Activated CD8-positive, alpha-beta memory T cell treated with anti-CD3 and anti-CD28 coated beads, Interleukin-2, amount 10 ng/mL, durations not matched to agents 7 days and 5 days (primary cell): ENCODE measurements at regions not wholly inside any gene's neighbourhood (a gene's known extent, or its start where the extent isn't known, plus 50 kb on each side); places are given as distances from the start of the nearest gene placed in this dataset.
"Not testable (repeated sequence)": the region's sequence is repeated elsewhere in the genome, so short reads cannot be mapped to it uniquely, and the experiment has no call there.

Experiments
- ATAC-seq: fragments of 150-1000 bp; cut with Tn5 transposase; one replicate; pipeline ENCODE4 v1.10.0; 2021; ENCODE audit warnings: moderate library complexity
- CTCF ChIA-PET: fragments of 350-600 bp; sonication (Branson Sonifier 250); formaldehyde crosslinking; loops from one replicate; lab custom pipeline; 2021; ENCODE audit warnings: antibody characterized with exemption; lab: Charles Lee
- DNase-seq: peaks from one replicate; pipeline ENCODE4 v3.0.0-alpha.2; 2020
- H3K27ac Mint-ChIP-seq: one replicate; pipeline ENCODE4 v1.8.0; 2021; ENCODE audit warnings: mild to moderate bottlenecking, mixed read lengths
- H3K27me3 Mint-ChIP-seq: one replicate; pipeline ENCODE4 v1.8.0; 2021; ENCODE audit warnings: mixed read lengths
- H3K36me3 Mint-ChIP-seq: one replicate; pipeline ENCODE4 v1.8.0; 2021; ENCODE audit warnings: mild to moderate bottlenecking, mixed read lengths
- H3K4me1 Mint-ChIP-seq: one replicate; pipeline ENCODE4 v1.8.0; 2021; ENCODE audit warnings: mixed read lengths
- H3K4me3 Mint-ChIP-seq: one replicate; pipeline ENCODE4 v1.8.0; 2021; ENCODE audit warnings: mild to moderate bottlenecking, moderate library complexity, mixed read lengths
- H3K9me3 Mint-ChIP-seq: one replicate; pipeline ENCODE4 v1.8.0; 2022; ENCODE audit warnings: low read depth, mixed read lengths

- CTCF ChIA-PET, result interaction anchor here (1.0 kb wide), 1 partner anchor 45 kb away, joined by 4 read pairs; no protein-coding TSS in a partner anchor
- Mint-ChIP-seq H3K4me1 (no peaks in the 10 kb centered on the region), H3K9me3 (no peaks in the 10 kb centered on the region), H3K27ac (no peak overlapping the region), H3K4me3 (no peak overlapping the region), H3K36me3 (no peaks in the 10 kb centered on the region), H3K27me3 (peaks cover 13% of the 10 kb centered on the region)
- DNase-seq (no peak), ATAC-seq (no peak)
Observed at GRCh38 chr1:67607699-67608098, 77.3 kb upstream of the GADD45A start.

GRCh38 chr1:67608661-67609576, 76.1 kb upstream of the GADD45A start:
- H3K27me3 Mint-ChIP-seq, result peaks cover 8% of the 10 kb centered on the region
- CTCF ChIA-PET, result interaction anchor here (1.0 kb wide), 1 partner anchor 46 kb away, joined by 4 read pairs; no protein-coding TSS in a partner anchor

GRCh38 chr1:67609577-67610341, 75.2 kb upstream of the GADD45A start:
- H3K4me3 Mint-ChIP-seq, result no peak overlapping the region
- peaks cover 9% of the 10 kb centered on the region for H3K27me3 Mint-ChIP-seq
- H3K27ac Mint-ChIP-seq, result no peak overlapping the region
- CTCF ChIA-PET, result no interaction called here
- no peaks in the 10 kb centered on the region for H3K36me3 Mint-ChIP-seq
- H3K9me3 Mint-ChIP-seq, result no peaks in the 10 kb centered on the region
- no peaks in the 10 kb centered on the region for H3K4me1 Mint-ChIP-seq
- ATAC-seq (no peak), DNase-seq (no peak)

More at GRCh38 chr1:67608661-67609576, 76.1 kb upstream of the GADD45A start:
- Mint-ChIP-seq H3K27ac (no peak overlapping the region), H3K4me3 (no peak overlapping the region), H3K4me1 (no peaks in the 10 kb centered on the region), H3K9me3 (no peaks in the 10 kb centered on the region), H3K36me3 (no peaks in the 10 kb centered on the region)
- DNase-seq (no peak), ATAC-seq (no peak)

GRCh38 chr1:67610450-67610849, 74.6 kb upstream of the GADD45A start:
- ATAC-seq, result no peak

GRCh38 chr1:67611846-67612245, 73.2 kb upstream of the GADD45A start:
- Mint-ChIP-seq H3K27ac (no peak overlapping the region), H3K36me3 (no peaks in the 10 kb centered on the region), H3K4me3 (no peak overlapping the region), H3K4me1 (no peaks in the 10 kb centered on the region), H3K27me3 (peaks cover 14% of the 10 kb centered on the region), H3K9me3 (no peaks in the 10 kb centered on the region)
- CTCF ChIA-PET, result no interaction called here
- no peak for DNase-seq
- ATAC-seq, result no peak

More at GRCh38 chr1:67610450-67610849, 74.6 kb upstream of the GADD45A start:
- CTCF ChIA-PET, result no interaction called here
- Mint-ChIP-seq H3K27me3 (peaks cover 14% of the 10 kb centered on the region), H3K9me3 (no peaks in the 10 kb centered on the region), H3K4me1 (no peaks in the 10 kb centered on the region), H3K36me3 (no peaks in the 10 kb centered on the region), H3K4me3 (no peak overlapping the region), H3K27ac (no peak overlapping the region)
- DNase-seq, result no peak

- H3K27me3 Mint-ChIP-seq, result peaks cover 17% of the 10 kb centered on the region
- H3K4me3 Mint-ChIP-seq, result no peak overlapping the region
- no peak for ATAC-seq
- H3K27ac Mint-ChIP-seq, result no peak overlapping the region
- CTCF ChIA-PET, result no interaction called here
- no peaks in the 10 kb centered on the region for H3K9me3 Mint-ChIP-seq
- no peaks in the 10 kb centered on the region for H3K4me1 Mint-ChIP-seq
- DNase-seq, result no peak
- no peaks in the 10 kb centered on the region for H3K36me3 Mint-ChIP-seq
Observed at GRCh38 chr1:67612788-67613241, 72.2 kb upstream of the GADD45A start.

- ATAC-seq, H3K4me3 Mint-ChIP-seq, H3K9me3 Mint-ChIP-seq, CTCF ChIA-PET, DNase-seq, H3K27ac Mint-ChIP-seq, H3K4me1 Mint-ChIP-seq, H3K36me3 Mint-ChIP-seq: not testable (repeated sequence)
- peaks cover 21% of the 10 kb centered on the region for H3K27me3 Mint-ChIP-seq
Observed at GRCh38 chr1:67613479-67613878, 71.5 kb upstream of the GADD45A start.

GRCh38 chr1:67614511-67614934, 70.5 kb upstream of the GADD45A start:
- H3K27ac Mint-ChIP-seq, result no peak overlapping the region
- CTCF ChIA-PET, result no interaction called here
- no peaks in the 10 kb centered on the region for H3K36me3 Mint-ChIP-seq
- DNase-seq (no peak), ATAC-seq (no peak)
- H3K9me3 Mint-ChIP-seq, result no peaks in the 10 kb centered on the region
- H3K27me3 Mint-ChIP-seq, result peaks cover 25% of the 10 kb centered on the region
- no peak overlapping the region for H3K4me3 Mint-ChIP-seq
- no peaks in the 10 kb centered on the region for H3K4me1 Mint-ChIP-seq

- no peaks in the 10 kb centered on the region for H3K4me1 Mint-ChIP-seq
- H3K36me3 Mint-ChIP-seq, result no peaks in the 10 kb centered on the region
- DNase-seq (no peak), ATAC-seq (no peak)
- no peak overlapping the region for H3K27ac Mint-ChIP-seq
- no peak overlapping the region for H3K4me3 Mint-ChIP-seq
- CTCF ChIA-PET, result no interaction called here
- H3K27me3 Mint-ChIP-seq, result peaks cover 28% of the 10 kb centered on the region
- no peaks in the 10 kb centered on the region for H3K9me3 Mint-ChIP-seq
Observed at GRCh38 chr1:67615886-67616285, 69.1 kb upstream of the GADD45A start.

GRCh38 chr1:67616394-67616985, 68.5 kb upstream of the GADD45A start:
- no peaks in the 10 kb centered on the region for H3K36me3 Mint-ChIP-seq
- CTCF ChIA-PET, result interaction anchor here (0.6 kb wide), 1 partner anchor 409 kb away, joined by 5 read pairs; no protein-coding TSS in a partner anchor
- H3K27ac Mint-ChIP-seq, result no peak overlapping the region

GRCh38 chr1:67618285-67619018, 66.5 kb upstream of the GADD45A start:
- CTCF ChIA-PET, result no interaction called here
- ATAC-seq, result no peak
- peaks cover 34% of the 10 kb centered on the region for H3K27me3 Mint-ChIP-seq
- H3K36me3 Mint-ChIP-seq, result no peaks in the 10 kb centered on the region
- no peaks in the 10 kb centered on the region for H3K4me1 Mint-ChIP-seq
- H3K27ac Mint-ChIP-seq, result no peak overlapping the region
- DNase-seq, result no peak
- H3K9me3 Mint-ChIP-seq, result no peaks in the 10 kb centered on the region
- H3K4me3 Mint-ChIP-seq, result no peak overlapping the region

More at GRCh38 chr1:67616394-67616985, 68.5 kb upstream of the GADD45A start:
- H3K27me3 Mint-ChIP-seq, result peaks cover 30% of the 10 kb centered on the region
- H3K9me3 Mint-ChIP-seq, result no peaks in the 10 kb centered on the region
- ATAC-seq (no peak), DNase-seq (no peak)
- H3K4me3 Mint-ChIP-seq, result no peak overlapping the region
- no peaks in the 10 kb centered on the region for H3K4me1 Mint-ChIP-seq

GRCh38 chr1:67619080-67619479, 65.9 kb upstream of the GADD45A start:
- no peak for DNase-seq
- CTCF ChIA-PET, result no interaction called here
- Mint-ChIP-seq H3K4me1 (no peaks in the 10 kb centered on the region), H3K27me3 (peaks cover 34% of the 10 kb centered on the region), H3K9me3 (no peaks in the 10 kb centered on the region), H3K36me3 (no peaks in the 10 kb centered on the region), H3K27ac (no peak overlapping the region), H3K4me3 (no peak overlapping the region)
- ATAC-seq, result no peak

- CTCF ChIA-PET, result no interaction called here
- DNase-seq (no peak), ATAC-seq (no peak)
- Mint-ChIP-seq H3K36me3 (no peaks in the 10 kb centered on the region), H3K9me3 (no peaks in the 10 kb centered on the region), H3K4me1 (no peaks in the 10 kb centered on the region), H3K27ac (no peak overlapping the region), H3K27me3 (peaks cover 12% of the 10 kb centered on the region), H3K4me3 (no peak overlapping the region)
Observed at GRCh38 chr1:67623906-67624305, 61.1 kb upstream of the GADD45A start.
